ENCODE measurements at regions not wholly inside any gene's neighbourhood (a gene's known extent, or its start where the extent isn't known, plus 50 kb on each side); places are given as distances from the start of the nearest gene placed in this dataset.

GRCh38 chr2:2838548-2838845, 507.4 kb upstream of the MYT1L start:
- Histone ChIP-seq H3K4me3 (no peak overlapping the region), H3K79me2 (ENCODE audit: control insufficient read depth, insufficient read depth, low read length) (no peaks in the 10 kb centered on the region), H3K4me1 (ENCODE audit: control insufficient read depth, insufficient read depth, low read length) (no peaks in the 10 kb centered on the region), H3K9ac (ENCODE audit: control insufficient read depth, insufficient read depth, low read length) (no peak overlapping the region), H3K27me3 (replicated peaks in 1 of 2; ENCODE audit: control insufficient read depth in 2 of 2, insufficient read depth in 2 of 2, low read length in 1 of 2) (no peaks in the 10 kb centered on the region; a peak in 2 of 4 replicates), H3K36me3 (ENCODE audit: control insufficient read depth in 2 of 2, insufficient read depth in 2 of 2, low read length in 1 of 2) (no peaks in the 10 kb centered on the region), H3K4me2 (ENCODE audit: control insufficient read depth, insufficient read depth) (no peak overlapping the region), H3K27ac (ENCODE audit: control insufficient read depth, insufficient read depth) (no peak overlapping the region), H3K9me3 (replicated peaks; ENCODE audit: control insufficient read depth, insufficient read depth, low read length) (no peaks in the 10 kb centered on the region), H4K20me1 (ENCODE audit: control insufficient read depth, insufficient read depth) (no peaks in the 10 kb centered on the region; the same call in 1 of the 2 replicates), H2AFZ (ENCODE audit: control insufficient read depth, low read depth, low read length) (no peak overlapping the region)
- DNase-seq (ENCODE audit: low read depth, low spot score), result no peak
- ATAC-seq, result no peak
- in situ Hi-C loops (cut with MboI), result no loop called here
- SMC1A ChIA-PET (ENCODE audit: uncharacterized antibody, unreplicated experiment), result no interaction called here
- BruUV-seq (replicated peaks), result no TSS peak
- intact Hi-C loops (cut with micrococcal nuclease; ENCODE audit: unreplicated experiment), result no loop called here
- RAD21 ChIA-PET (ENCODE audit: unreplicated experiment), result no interaction called here
- TF ChIP-seq SMAD5 (IDR thresholded peaks at IDR 0.05; ENCODE audit: low read depth) (no peak), TCF3 (IDR thresholded peaks at IDR 0.05; ENCODE audit: borderline replicate concordance, insufficient read depth, low read depth, low read length) (no peak), MXI1 (IDR thresholded peaks at IDR 0.05; ENCODE audit: low read depth, low read length) (no peak), RELA (IDR thresholded peaks at IDR 0.05; ENCODE audit: borderline replicate concordance, partially characterized antibody) (no peak), CUX1 (IDR thresholded peaks at IDR 0.05; ENCODE audit: insufficient replicate concordance, low read depth, low read length) (no peak), HSF1 (IDR thresholded peaks at IDR 0.05; ENCODE audit: low read depth, low read length) (no peak), POLR2A (IDR thresholded peaks at IDR 0.05; ENCODE audit: low read depth, low read length) (no peak), NBN (IDR thresholded peaks at IDR 0.05) (no peak), ZNF217 (IDR thresholded peaks at IDR 0.05) (no peak), STAT3 (IDR thresholded peaks at IDR 0.05; ENCODE audit: low read depth, low read length) (no peak), BHLHE40 (IDR thresholded peaks at IDR 0.05; ENCODE audit: borderline replicate concordance in 1 of 2, low read depth in 2 of 2, low read length in 1 of 2) (no peak)
- CTCF ChIA-PET, result no interaction called here
- no peak for FAIRE-seq
- POLR2A ChIA-PET, result no interaction called here
- 31% methylated on average over 3 of the region's 3 CpGs for WGBS (ENCODE audit: insufficient coverage, insufficient replicate concordance, low lambda C conversion rate, missing lambda C conversion rate)

Data from GM12878 (cell line).